SK-N-MC (cell line): ENCODE measurements at regions not wholly inside any gene's neighbourhood (a gene's known extent, or its start where the extent isn't known, plus 50 kb on each side); places are given as distances from the start of the nearest gene placed in this dataset.

Experiments
- EZH2 ChIP-seq: fragments of 200-600 bp; sonication (generic); IDR thresholded peaks from one replicate; pipeline ENCODE4 v1.6.1; 2017; ENCODE audit warnings: antibody characterized with exemption
- FOXP2 ChIP-seq: optimal IDR thresholded peaks from 2 replicates; pipeline ENCODE3; 2011; ENCODE audit warnings: mild to moderate bottlenecking, moderate library complexity; ENCODE audit not compliant: insufficient read depth; ENCODE audit errors: extremely low read length, control extremely low read depth
- POLR2AphosphoS5 ChIP-seq: IDR thresholded peaks from 2 replicates; pipeline ENCODE4 v1.6.1; 2012; ENCODE audit warnings: mild to moderate bottlenecking, low read depth, low read length, borderline replicate concordance

DNA sequence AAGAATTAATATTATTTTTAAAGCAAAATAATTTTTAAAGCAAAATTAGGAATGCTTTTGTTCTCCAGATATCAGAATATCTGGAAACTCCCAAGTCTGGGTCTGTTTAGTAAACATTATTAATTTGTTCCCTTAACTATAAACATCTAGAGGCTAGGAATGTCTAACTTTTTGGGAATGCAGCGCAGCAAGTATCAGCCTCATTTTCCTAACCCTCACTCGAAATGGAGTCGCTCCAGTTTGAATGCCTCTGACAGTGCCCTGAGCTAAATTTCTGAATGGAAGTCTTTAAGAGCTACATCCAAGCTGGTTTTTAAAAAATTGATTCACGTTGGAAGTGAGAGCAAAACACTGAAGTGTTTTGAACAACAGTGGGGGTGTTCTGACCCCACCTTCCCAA is 74.4 kb upstream of the WNT7A start:
- TF ChIP-seq EZH2 (no peak), POLR2AphosphoS5 (no peak), FOXP2 (no peak)
